HG03097 (cell line): ENCODE measurements at regions not wholly inside any gene's neighbourhood (a gene's known extent, or its start where the extent isn't known, plus 50 kb on each side); places are given as distances from the start of the nearest gene placed in this dataset.
A peak's percentile ranks its signal among the peaks of the same experiment; 100 is the strongest.

Experiments
- ATAC-seq: cut with Tn5 transposase; IDR thresholded peaks from one replicate; pipeline ENCODE4 v1.9.1; 2021; ENCODE audit not compliant: unreplicated experiment, low FRiP score

DNA sequence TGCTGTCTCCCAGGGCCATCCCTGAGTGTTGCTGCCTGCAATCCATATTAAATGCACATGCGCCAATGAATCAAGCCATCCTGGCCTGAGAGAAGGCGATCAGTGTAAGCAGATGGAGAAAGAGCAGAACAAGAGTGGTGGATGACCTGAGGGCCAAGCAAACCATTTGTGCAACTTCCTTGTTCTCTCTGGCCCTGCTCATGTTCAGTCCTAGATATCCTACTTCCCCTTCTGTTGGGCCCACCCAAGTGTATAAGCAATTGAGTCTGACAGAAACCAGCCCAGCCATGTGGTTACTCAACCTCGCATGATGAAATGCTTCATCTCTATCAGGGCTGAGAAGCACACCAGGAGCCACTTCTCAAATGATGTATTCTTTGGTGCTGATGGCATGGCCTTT, 383.1 kb upstream of the ID2 start:
- no peak for ATAC-seq

GRCh38 chr2:8300216-8300615, 381.6 kb upstream of the ID2 start:
- no peak for ATAC-seq

- ATAC-seq: no peak
Observed at GRCh38 chr2:8300905-8301304, 381.0 kb upstream of the ID2 start.

DNA sequence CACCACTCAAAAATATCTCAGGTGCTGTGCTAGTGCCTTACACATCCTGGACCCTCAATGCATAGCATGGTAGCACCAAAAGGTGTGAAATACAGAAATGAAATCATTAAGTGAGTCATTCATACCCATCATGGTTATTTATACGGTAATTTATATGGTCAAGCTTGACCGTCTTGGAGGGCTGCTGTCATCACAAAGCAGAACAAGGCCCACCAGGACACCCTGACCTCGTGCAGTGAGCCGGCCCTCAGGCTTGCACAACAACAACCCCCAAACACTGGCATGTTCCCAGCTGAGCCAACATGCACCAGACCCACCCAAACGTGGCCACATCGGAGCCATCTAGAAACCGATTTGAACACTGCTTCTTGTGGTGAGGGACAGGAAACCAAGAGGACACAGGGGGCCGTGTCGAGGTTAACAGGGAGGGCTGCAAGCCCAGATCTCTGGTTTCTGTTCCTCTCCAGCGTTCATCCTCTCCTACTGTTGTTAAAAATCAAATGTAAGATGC, 378.5 kb upstream of the ID2 start:
- ATAC-seq: peak; percentile 55

DNA sequence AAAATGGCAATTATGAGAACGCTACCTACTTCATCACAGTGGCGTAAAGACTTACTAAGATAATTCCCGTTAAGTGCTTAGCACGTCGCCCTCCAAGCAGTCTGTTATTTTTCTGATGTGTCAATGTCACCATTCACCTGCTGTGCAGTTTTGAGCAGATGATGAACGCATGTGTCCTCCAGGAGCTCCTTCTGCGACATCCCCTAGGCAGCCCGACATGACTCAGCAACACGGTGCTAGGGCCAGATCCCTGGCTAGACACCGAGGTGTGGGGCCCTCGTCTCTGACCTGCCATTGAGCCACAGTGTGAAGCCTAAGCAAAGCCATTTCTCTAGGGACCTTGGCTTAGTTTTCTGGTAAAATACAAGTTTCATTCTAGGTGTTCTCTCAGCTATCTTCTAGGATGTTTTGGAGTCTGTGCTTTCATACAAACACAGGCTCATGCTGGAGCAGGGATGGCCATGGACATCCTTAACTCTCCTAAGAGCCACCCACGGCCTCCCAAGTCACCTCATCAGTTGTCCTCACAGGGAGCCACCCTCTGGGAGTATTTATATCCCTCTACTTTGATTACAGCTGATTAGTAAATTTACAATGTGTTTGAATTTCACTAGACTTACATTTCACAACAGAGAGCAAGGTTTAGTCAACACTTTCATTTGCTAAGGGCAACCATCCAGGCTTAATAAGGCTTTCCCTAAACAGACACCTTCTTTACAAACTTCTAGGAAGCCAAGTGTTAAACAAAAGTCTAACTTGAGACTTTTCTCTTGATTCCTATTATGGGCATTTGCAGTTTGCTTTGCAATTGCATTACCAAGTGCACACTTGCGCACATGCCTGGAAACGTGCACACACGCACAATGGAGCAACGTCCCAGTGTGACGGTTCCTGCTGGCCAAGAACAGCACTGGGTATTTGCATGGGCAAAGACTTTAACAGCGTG, 376.8 kb upstream of the ID2 start:
- ATAC-seq: no peak

GRCh38 chr2:8306530-8307351, 375.1 kb upstream of the ID2 start:
- ATAC-seq: no peak

DNA sequence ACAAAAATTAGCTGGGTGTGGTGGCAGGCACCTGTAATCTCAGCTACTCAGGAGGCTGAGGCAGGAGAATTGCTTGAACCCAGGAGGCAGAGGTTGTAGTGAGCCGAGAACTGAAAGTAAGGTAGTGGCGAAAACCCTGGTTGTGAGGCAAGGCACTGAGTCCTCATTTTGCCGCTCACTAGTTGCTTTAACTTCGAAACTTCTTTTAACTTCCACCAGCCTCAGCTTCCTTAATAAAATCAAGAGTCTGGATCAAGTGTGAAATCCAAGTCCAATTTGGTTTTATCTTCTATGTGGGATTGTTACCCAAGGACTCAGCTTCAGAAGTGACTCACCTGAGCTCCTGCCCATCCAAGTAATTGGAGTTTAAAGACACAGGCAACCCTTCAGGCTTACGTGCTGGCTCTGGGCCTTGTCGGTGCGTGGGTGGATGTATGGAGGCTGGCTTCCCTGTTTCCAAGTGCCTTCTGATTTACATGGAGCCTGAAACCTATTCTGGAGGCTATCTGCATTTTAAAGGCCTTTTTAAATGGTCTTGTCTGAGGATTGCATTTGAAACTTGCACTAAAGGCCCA, 374.2 kb upstream of the ID2 start:
- no peak for ATAC-seq

DNA sequence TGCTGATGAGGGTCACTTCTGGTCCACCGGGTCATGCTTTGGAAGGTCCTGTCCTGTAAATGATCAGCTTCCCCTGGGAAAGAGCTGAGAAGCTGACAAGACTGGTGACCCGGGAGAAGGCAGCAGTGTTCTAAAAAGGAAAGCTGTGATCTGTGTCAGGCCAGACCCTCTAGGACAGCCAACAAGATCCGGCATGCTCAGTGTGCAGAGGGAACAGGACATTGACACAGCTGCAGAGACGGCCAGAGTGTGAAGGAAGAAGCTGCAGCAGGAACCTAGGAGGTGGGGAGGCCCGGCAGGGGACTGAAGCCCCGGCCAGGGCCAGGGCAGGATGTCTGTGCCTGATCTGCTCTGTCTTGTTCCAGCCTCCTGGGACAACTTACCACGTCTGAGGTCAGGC, 372.7 kb upstream of the ID2 start:
- ATAC-seq: no peak

DNA sequence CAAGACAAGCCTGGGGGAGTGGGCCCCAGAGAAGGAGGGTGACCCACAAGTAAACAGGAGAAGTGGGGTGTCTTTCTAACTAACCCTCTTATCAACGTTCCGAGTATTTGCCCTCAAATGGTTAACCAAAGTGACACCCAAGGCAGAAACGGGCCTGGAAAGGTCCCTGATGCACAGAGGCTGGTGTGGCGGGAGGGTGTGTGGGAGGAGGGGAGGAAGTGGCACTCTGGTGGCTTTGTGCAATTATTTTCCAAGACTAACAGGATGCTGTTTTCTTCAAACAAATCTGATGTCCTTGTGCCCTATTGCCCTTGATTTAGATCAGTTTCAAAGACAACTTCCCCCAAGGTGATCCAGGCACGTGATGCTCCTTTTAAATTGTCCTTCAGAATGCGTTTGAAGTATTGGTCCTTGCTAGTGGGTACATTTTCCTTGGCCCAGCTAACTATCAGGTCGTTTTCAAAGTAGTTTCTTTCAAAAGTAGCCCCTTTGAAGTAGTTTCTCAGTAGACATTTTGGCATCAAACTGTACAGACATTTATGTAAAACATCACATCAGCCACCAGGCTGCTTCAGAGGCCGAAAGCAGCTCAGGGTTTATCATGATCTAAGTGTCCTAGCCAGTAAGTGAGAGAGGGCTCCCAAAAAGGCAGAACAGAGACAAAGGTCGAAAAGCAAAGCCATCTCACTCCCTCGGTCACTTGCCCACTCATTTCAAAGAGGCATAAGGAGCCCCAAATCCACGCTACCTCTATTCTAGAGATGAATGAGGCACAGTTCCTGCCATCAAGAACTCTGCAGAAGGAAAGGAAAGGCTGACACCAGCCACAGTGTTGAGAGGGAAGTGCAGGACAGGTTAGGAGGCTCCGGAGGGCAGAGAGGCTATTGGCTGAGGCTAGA, 371.1 kb upstream of the ID2 start:
- ATAC-seq: no peak

- ATAC-seq: no peak
Observed at GRCh38 chr2:8312221-8312620, 369.6 kb upstream of the ID2 start.

- ATAC-seq: peak; percentile 75
Observed at GRCh38 chr2:8312861-8313830, 368.7 kb upstream of the ID2 start.

DNA sequence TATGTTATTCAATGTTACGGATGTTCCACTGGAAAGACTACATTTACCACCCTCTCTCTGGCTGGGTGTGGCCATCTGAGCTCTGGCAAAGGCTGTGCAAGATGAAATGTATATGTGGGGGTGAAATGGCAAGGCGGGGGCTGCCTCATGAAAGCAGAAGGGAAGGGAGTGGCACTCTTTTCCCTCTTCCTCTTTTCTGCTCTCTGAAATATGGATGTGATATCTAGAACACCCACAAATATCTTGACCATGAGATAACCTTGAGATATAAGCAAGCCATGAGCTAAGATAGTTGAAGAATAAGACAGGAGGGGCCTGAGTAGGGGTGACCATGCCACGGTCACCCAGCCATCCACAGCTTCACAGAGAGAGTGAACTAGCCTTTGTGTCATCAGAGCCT, 367.8 kb upstream of the ID2 start:
- ATAC-seq: no peak

- ATAC-seq: no peak
Observed at GRCh38 chr2:8315531-8316165, 366.2 kb upstream of the ID2 start.

GRCh38 chr2:8316356-8316755, 365.5 kb upstream of the ID2 start:
- no peak for ATAC-seq

DNA sequence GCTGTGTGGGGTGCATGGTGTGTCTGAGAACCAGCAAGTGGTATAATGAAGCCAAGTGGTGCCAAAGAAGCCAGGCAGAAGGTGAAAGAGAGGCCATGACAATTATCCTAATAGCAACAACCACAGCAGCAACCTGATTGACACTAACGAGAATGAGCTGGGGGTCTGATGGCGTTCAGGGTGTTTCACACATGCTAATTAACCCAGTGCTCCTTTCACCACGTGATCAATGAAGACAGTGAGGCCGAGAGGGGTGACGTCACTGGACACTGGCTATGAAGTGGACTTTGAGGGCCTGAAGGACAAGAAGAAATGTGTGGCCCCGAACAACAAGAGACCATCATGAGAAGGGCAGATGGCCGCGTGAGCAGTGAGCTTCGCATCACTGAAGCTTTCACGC, 364.4 kb upstream of the ID2 start:
- ATAC-seq: no peak

DNA sequence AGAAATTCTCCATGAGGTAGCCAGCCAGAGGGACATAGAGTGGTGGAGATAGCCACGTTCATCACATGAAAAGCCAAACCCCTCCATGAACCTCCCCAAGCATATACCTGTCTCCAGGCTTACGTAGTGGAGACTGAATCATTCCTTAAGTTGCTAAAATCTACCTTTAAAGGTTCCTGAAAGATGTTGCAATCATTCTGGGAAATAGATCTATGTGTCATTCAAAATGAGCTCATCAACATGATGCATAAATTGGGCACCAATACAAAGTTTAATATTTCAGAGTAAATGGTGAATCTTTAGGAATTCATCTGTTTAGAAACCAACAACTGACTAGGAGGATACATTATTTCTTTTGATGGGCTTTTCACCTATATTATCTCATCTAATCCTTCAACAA, 362.6 kb upstream of the ID2 start:
- no peak for ATAC-seq

DNA sequence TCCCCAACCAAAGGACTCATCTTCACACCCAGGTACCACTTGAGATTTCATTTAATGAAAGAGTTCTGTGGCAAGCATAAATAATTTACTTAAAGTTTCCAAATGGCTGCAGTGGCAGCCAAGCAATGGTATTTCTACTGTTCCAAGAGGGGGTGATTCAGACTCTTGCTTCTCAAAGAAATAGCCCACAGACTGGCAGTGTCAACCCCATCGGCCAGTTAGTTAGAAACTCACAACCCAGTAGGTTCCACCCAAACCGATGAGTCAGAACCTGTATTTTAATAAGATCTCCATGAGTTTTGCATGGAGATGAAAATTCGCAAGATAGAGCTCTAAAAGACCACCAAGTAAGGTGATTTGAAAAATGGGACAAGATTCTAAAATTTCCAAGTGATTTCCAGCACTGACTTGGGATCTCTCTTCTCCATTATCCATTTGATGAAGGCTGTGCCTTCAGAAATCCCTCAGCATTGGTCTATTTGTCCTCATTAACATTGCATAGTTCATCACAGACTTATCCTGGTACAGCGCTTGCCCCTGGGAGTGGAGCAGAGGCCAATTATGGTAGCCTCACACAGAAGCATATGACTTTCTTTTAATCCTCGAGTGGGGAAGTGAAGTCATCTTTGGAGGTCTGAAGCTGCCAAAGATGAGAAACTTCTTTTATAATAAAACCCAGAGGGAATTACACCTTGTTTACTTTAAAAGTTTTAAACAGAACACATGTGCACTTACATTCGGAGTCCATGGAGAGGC, 361.4 kb upstream of the ID2 start:
- no peak for ATAC-seq

DNA sequence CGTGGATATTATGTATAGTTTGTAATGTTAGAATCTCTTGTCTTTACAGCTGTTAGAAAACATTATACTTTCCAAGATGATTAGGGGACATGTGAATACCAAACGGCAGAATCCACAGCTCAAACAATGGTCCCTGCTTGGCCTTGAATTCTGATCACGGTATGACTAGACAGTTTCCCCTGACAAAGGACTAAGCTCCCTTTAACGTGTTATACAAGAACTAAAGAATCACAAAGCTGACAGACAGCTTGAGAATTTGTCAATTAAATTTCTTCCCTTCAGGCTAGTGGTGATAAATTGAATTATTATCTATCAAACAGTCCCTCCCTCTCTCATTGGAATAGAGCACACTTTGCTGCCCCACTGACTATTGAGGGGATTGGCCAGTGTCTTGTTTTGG, 359.2 kb upstream of the ID2 start:
- no peak for ATAC-seq
